ENCODE measurements at regions not wholly inside any gene's neighbourhood (a gene's known extent, or its start where the extent isn't known, plus 50 kb on each side); places are given as distances from the start of the nearest gene placed in this dataset.

DNA sequence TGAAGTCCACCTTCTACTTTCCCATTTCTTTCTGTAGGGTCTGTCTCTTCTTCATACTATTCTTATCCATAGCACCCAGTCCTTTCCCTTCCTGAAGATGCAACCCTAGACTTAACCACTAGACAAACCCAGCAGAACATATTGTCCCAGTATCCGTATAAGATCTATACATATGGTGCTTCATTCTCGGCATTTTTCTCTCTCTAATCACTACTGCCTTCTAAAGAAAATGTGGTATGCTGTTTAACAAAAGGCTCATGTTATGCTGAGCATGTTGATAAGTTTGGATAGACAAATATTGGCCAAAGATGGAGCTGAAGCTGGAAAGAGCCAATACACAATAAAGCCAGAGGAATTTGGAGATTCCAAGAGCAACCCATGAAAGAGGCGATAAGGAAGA lies 212.6 kb downstream of the MAFB start (continued):
- TF ChIP-seq ZNF366 (tag by site-specific recombination; conservative IDR thresholded peaks at IDR 0.05), result no peak

GRCh38 chr20:40472905-40473304 lies 216.1 kb downstream of the MAFB start:
- ChIA-PET POLR2A (no interaction called here), CTCF (interaction anchor here (1.1 kb wide), 1 partner anchor 495 kb away, joined by 4 read pairs; no protein-coding TSS in a partner anchor)
- H3K4me1 ChIP-seq (ENCODE audit: control insufficient read depth, insufficient read depth, low read length), result no peaks in the 10 kb centered on the region
- TF ChIP-seq, protein P1, sequence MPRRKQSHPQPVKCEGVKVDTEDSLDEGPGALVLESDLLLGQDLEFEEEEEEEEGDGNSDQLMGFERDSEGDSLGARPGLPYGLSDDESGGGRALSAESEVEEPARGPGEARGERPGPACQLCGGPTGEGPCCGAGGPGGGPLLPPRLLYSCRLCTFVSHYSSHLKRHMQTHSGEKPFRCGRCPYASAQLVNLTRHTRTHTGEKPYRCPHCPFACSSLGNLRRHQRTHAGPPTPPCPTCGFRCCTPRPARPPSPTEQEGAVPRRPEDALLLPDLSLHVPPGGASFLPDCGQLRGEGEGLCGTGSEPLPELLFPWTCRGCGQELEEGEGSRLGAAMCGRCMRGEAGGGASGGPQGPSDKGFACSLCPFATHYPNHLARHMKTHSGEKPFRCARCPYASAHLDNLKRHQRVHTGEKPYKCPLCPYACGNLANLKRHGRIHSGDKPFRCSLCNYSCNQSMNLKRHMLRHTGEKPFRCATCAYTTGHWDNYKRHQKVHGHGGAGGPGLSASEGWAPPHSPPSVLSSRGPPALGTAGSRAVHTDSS (tag by site-specific recombination; IDR thresholded peaks at IDR 0.05), result no peak
- no peak for TF ChIP-seq ZNF623 (tag by site-specific recombination; IDR thresholded peaks at IDR 0.05)
- H3K27ac ChIP-seq (ENCODE audit: extremely low read depth, low read depth, low read length), result no peak overlapping the region
- no peaks in the 10 kb centered on the region for H3K9me3 ChIP-seq (ENCODE audit: control insufficient read depth, insufficient read depth, low read depth, low read length)
- H3K4me3 ChIP-seq (ENCODE audit: low read depth, low read length), result no peak overlapping the region
- no peaks in the 10 kb centered on the region for H3K36me3 ChIP-seq (ENCODE audit: control insufficient read depth in 2 of 2, insufficient read depth in 1 of 2, low read length in 2 of 2)

- ChIA-PET POLR2A (no interaction called here), CTCF (interaction anchor here (0.6 to 0.7 kb wide), 3 partner anchors 132 to 811 kb away, joined by 3 to 8 read pairs (median 3); no protein-coding TSS in a partner anchor)
- Histone ChIP-seq H3K4me3 (ENCODE audit: low read depth, low read length) (no peak overlapping the region), H3K27ac (ENCODE audit: extremely low read depth, low read depth, low read length) (no peak overlapping the region), H3K4me1 (ENCODE audit: control insufficient read depth, insufficient read depth, low read length) (no peaks in the 10 kb centered on the region), H3K9me3 (ENCODE audit: control insufficient read depth, insufficient read depth, low read depth, low read length) (no peaks in the 10 kb centered on the region), H3K36me3 (ENCODE audit: control insufficient read depth in 2 of 2, insufficient read depth in 1 of 2, low read length in 2 of 2) (no peaks in the 10 kb centered on the region)
- TF ChIP-seq, protein P2, sequence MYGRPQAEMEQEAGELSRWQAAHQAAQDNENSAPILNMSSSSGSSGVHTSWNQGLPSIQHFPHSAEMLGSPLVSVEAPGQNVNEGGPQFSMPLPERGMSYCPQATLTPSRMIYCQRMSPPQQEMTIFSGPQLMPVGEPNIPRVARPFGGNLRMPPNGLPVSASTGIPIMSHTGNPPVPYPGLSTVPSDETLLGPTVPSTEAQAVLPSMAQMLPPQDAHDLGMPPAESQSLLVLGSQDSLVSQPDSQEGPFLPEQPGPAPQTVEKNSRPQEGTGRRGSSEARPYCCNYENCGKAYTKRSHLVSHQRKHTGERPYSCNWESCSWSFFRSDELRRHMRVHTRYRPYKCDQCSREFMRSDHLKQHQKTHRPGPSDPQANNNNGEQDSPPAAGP (tag by site-specific recombination; IDR thresholded peaks at IDR 0.05), result no peak
- TF ChIP-seq ZBTB7A (tag by site-specific recombination; IDR thresholded peaks at IDR 0.05; ENCODE audit: low read depth), result no peak
- no peak for TF ChIP-seq SCRT1 (tag by site-specific recombination; IDR thresholded peaks at IDR 0.05; ENCODE audit: borderline replicate concordance)
- TF ChIP-seq SP2 (tag by site-specific recombination; IDR thresholded peaks at IDR 0.05), result no peak
- no peak for TF ChIP-seq ZNF223 (tag by site-specific recombination; IDR thresholded peaks at IDR 0.05)
- TF ChIP-seq, protein P3, sequence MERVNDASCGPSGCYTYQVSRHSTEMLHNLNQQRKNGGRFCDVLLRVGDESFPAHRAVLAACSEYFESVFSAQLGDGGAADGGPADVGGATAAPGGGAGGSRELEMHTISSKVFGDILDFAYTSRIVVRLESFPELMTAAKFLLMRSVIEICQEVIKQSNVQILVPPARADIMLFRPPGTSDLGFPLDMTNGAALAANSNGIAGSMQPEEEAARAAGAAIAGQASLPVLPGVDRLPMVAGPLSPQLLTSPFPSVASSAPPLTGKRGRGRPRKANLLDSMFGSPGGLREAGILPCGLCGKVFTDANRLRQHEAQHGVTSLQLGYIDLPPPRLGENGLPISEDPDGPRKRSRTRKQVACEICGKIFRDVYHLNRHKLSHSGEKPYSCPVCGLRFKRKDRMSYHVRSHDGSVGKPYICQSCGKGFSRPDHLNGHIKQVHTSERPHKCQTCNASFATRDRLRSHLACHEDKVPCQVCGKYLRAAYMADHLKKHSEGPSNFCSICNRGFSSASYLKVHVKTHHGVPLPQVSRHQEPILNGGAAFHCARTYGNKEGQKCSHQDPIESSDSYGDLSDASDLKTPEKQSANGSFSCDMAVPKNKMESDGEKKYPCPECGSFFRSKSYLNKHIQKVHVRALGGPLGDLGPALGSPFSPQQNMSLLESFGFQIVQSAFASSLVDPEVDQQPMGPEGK (tag by site-specific recombination; IDR thresholded peaks at IDR 0.05), result no peak
- no peak for TF ChIP-seq ZNF366 (tag by site-specific recombination; conservative IDR thresholded peaks at IDR 0.05)
- TF ChIP-seq ZSCAN16 (tag by site-specific recombination; IDR thresholded peaks at IDR 0.05), result no peak
- TF ChIP-seq, protein P4, sequence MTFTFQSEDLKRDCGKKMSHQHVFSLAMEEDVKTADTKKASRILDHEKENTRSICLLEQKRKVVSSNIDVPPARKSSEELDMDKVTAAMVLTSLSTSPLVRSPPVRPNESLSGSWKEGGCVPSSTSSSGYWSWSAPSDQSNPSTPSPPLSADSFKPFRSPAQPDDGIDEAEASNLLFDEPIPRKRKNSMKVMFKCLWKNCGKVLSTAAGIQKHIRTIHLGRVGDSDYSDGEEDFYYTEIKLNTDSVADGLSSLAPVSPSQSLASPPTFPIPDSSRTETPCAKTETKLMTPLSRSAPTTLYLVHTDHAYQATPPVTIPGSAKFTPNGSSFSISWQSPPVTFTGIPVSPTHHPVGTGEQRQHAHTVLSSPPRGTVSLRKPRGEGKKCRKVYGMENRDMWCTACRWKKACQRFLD (tag by site-specific recombination; IDR thresholded peaks at IDR 0.05), result no peak
- TF ChIP-seq ZNF558 (tag by site-specific recombination; IDR thresholded peaks at IDR 0.05), result no peak
- TF ChIP-seq GLIS2 (tag by site-specific recombination; IDR thresholded peaks at IDR 0.05), result no peak
- TF ChIP-seq, protein P5, sequence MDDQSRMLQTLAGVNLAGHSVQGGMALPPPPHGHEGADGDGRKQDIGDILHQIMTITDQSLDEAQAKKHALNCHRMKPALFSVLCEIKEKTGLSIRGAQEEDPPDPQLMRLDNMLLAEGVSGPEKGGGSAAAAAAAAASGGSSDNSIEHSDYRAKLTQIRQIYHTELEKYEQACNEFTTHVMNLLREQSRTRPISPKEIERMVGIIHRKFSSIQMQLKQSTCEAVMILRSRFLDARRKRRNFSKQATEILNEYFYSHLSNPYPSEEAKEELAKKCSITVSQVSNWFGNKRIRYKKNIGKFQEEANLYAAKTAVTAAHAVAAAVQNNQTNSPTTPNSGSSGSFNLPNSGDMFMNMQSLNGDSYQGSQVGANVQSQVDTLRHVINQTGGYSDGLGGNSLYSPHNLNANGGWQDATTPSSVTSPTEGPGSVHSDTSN (CRISPR knock-in tag; IDR thresholded peaks at IDR 0.05), result no peak
- TF ChIP-seq ZNF341 (tag by site-specific recombination; IDR thresholded peaks at IDR 0.05; ENCODE audit: low read depth), result no peak
- TF ChIP-seq ZBTB17 (tag by site-specific recombination; IDR thresholded peaks at IDR 0.05), result no peak
- no peak for TF ChIP-seq ZNF23 (tag by site-specific recombination; IDR thresholded peaks at IDR 0.05; ENCODE audit: borderline replicate concordance)
- no peak for TF ChIP-seq MYNN (tag by site-specific recombination; IDR thresholded peaks at IDR 0.05; ENCODE audit: borderline replicate concordance)
- TF ChIP-seq ZNF654 (tag by site-specific recombination; IDR thresholded peaks at IDR 0.05; ENCODE audit: low read depth), result no peak
- TF ChIP-seq ZNF707 (tag by site-specific recombination; IDR thresholded peaks at IDR 0.05), result no peak
- TF ChIP-seq OSR2 (tag by site-specific recombination; IDR thresholded peaks at IDR 0.05), result no peak
Measured at GRCh38 chr20:40471261-40471629, 217.8 kb downstream of the MAFB start.

All from HEK293 (cell line).